ENCODE measurements at regions not wholly inside any gene's neighbourhood (a gene's known extent, or its start where the extent isn't known, plus 50 kb on each side); places are given as distances from the start of the nearest gene placed in this dataset.

DNA sequence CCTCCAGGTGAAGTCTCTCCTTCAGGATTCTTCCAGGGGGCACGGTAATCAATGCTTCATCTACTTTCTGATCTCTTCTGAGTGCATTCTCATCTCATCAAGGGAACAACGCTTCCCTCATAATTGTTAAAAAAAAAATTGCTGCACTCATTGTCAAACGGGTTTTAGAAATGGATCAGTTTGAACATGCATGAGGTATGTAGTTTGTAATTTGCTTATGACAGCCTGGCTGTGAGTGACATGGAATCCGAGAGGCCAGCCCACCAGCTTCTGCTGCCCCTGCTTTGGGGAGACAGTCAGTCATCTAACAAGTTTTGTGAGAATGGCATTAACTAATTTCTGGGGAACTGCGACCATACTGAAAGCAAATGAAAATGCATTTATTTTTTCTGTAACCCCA lies 791.9 kb upstream of the SOX11 start:
- TF ChIP-seq, protein P1, sequence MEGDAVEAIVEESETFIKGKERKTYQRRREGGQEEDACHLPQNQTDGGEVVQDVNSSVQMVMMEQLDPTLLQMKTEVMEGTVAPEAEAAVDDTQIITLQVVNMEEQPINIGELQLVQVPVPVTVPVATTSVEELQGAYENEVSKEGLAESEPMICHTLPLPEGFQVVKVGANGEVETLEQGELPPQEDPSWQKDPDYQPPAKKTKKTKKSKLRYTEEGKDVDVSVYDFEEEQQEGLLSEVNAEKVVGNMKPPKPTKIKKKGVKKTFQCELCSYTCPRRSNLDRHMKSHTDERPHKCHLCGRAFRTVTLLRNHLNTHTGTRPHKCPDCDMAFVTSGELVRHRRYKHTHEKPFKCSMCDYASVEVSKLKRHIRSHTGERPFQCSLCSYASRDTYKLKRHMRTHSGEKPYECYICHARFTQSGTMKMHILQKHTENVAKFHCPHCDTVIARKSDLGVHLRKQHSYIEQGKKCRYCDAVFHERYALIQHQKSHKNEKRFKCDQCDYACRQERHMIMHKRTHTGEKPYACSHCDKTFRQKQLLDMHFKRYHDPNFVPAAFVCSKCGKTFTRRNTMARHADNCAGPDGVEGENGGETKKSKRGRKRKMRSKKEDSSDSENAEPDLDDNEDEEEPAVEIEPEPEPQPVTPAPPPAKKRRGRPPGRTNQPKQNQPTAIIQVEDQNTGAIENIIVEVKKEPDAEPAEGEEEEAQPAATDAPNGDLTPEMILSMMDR (IDR thresholded peaks at IDR 0.05; ENCODE audit: insufficient read depth, low read length, missing control alignments) = no peak
- DNase-seq (ENCODE audit: low read depth, low spot score) = no peak
- POLR2A ChIA-PET = no interaction called here
- no peak overlapping the region for H3K4me3 ChIP-seq (ENCODE audit: low read depth, low read length)
- CTCF ChIA-PET = no interaction called here

DNA sequence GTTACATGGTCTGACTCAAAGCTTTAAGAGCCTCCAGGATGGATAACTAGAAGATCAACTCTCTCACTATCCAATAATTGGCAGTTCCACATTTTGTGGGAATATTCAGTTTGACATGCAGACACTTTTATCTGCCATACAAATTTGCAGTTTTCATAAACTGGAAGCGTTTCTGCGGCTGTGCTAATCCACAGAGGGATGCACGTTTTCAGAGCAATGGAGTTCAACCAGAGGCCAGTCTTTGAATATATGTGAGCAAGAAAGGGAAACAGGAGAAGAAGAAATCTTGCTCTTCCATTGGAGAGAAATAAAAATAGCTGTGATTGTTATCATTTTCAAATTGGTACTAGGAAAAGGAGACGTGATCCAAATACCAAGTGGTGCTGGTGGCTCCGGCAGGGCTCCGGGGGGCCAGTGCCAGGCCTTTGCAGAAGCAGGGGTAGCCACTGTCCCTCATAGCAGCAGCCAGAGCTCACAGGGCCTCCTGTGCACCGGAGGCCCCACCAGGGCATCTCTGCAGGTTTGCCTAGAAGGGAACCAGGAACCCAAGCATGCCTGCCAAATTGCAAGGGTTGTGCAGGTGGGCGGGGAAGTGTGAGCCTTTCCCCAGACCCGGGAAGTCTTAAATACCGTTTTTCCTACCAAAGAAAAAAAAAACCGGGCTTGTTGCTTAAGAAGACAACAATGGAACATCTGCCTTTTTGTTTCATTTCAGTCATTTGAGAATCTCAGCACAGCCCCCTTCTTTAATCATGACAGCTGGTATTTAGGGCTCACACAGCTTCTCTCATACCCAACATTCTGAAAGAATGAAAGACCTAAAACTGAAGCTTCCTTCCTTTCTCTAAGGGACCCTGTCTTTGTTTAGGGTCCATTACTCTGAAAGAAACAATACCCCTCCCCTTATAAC lies 791.1 kb upstream of the SOX11 start:
- H3K4me3 ChIP-seq (ENCODE audit: low read depth, low read length) = no peak overlapping the region
- DNase-seq (ENCODE audit: low read depth, low spot score) = no peak
- ChIA-PET CTCF (no interaction called here), POLR2A (no interaction called here)
- TF ChIP-seq, protein P1 (IDR thresholded peaks at IDR 0.05; ENCODE audit: insufficient read depth, low read length, missing control alignments) = no peak

DNA sequence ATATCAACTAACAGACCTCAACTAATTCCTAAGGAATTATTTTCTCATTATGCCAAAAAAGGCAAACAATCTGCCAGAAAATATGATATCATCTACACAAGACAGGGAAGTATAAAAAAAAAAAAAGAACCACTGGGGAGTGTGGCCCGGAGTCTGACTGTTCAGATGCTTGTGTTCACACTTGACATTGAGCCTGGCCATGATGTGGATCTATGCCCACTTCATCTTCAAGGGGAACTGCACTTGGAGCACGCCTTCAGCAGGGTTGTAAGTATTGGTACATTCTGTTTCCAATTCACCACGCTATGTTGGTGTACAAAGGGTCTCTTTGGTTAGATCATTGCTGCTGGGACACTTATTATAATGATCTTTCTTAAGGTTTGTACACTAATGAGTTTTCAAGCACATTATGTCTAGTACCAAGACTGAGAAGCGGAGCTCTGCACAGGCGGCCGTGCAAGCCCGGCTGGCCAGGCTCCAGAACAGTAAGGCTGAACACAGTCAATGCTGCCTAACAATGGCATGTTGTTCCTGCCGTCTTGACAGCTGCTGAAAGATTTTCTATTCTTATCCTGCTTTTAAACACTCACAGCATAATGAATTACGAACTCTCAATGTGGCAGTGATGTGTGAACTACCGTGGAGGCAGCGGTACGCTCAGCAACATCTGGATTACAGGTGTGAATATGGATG lies 788.4 kb upstream of the SOX11 start:
- no peak overlapping the region for H3K4me3 ChIP-seq (ENCODE audit: low read depth, low read length)
- ChIA-PET CTCF (no interaction called here), POLR2A (no interaction called here)
- TF ChIP-seq, protein P1 (IDR thresholded peaks at IDR 0.05; ENCODE audit: insufficient read depth, low read length, missing control alignments) = no peak
- no peak for DNase-seq (ENCODE audit: low read depth, low spot score)

DNA sequence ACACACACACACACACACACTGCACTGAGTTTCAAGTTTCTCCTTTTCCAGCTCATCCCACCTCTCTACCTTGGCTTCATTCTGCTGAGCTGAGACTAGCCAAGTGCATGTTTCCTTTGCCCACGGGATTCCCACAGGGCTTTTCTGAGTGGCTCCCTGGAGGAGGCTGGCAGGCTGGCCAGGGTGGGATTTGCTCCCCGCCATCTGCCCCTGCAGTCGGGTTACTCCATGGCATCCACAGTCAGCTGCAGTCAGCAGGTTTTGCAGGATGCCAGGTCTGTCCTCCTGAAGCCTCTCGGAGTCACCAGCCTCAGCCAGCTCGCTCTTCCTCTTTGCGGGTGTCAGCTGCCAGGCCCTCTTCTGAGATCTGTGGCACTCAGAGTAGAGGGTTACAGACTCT lies 783.7 kb upstream of the SOX11 start:
- CTCF ChIA-PET = no interaction called here
- no peak overlapping the region for H3K4me3 ChIP-seq (ENCODE audit: low read depth, low read length)
- TF ChIP-seq, protein P1 (IDR thresholded peaks at IDR 0.05; ENCODE audit: insufficient read depth, low read length, missing control alignments) = no peak
- no peak for DNase-seq (ENCODE audit: low read depth, low spot score)
- POLR2A ChIA-PET = no interaction called here

DNA sequence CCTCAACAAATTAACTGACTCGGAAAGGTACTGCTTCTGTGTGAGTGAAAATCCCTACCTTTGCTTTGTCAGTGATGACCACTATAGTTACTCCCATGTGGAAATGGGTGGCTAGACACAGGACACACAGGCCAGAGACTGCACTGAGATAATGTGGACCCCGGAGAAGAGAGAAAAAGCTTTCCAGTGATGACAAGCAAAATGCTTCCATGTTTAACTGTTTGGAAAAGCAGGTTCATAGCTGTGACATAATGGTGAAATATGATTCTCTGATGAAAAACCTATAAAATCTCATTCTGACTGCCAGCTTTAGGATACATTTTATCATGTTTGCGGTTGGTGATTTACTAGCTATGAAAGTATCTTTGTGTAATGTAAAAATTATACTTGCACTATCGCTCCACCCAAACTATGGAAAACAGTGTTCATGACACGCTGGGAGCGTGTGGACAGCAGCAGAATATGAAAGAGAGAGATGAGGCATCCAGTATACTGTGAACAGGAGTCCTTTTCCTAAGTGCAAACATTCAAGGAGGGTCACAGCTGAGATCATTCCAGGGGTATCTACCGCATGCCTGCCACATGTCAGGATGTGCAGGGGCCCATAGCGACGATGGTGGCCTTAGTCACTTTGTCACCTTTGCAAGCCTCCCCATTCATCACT lies 782.7 kb upstream of the SOX11 start:
- POLR2A ChIA-PET = no interaction called here
- CTCF ChIA-PET = no interaction called here
- no peak overlapping the region for H3K4me3 ChIP-seq (ENCODE audit: low read depth, low read length)
- DNase-seq (ENCODE audit: low read depth, low spot score) = no peak
- TF ChIP-seq, protein P1 (IDR thresholded peaks at IDR 0.05; ENCODE audit: insufficient read depth, low read length, missing control alignments) = no peak

DNA sequence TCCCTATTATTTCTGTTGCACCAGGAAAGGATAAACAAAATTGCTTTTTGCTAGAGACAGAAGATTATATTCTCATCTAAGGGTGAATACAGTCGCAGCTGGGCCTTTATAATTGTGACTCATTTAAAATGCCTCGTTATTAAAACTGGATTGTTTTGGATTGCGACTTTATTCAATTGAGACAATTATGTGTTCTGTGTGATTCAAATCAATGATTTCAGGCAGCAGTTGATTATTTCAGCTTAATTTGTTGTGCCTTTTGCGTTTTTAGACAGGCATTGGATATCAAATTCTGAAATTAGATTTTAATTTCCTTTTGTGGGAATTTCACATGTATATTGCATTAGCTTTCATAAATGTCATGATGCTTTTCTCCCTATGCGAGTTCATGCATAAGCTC lies 778.1 kb upstream of the SOX11 start:
- TF ChIP-seq, protein P1 (IDR thresholded peaks at IDR 0.05; ENCODE audit: insufficient read depth, low read length, missing control alignments) = no peak
- POLR2A ChIA-PET = no interaction called here
- DNase-seq (ENCODE audit: low read depth, low spot score) = no peak
- no peak overlapping the region for H3K4me3 ChIP-seq (ENCODE audit: low read depth, low read length)
- CTCF ChIA-PET = no interaction called here

Data from AG04449 (cell line).